ENCODE measurements at regions not wholly inside any gene's neighbourhood (a gene's known extent, or its start where the extent isn't known, plus 50 kb on each side); places are given as distances from the start of the nearest gene placed in this dataset.

- intact Hi-C loops (cut with micrococcal nuclease; ENCODE audit: unreplicated experiment): no loop called here
- TF ChIP-seq EZH2 (IDR thresholded peaks at IDR 0.05; ENCODE audit: borderline replicate concordance, low read depth, low read length, poor library complexity, severe bottlenecking): no peak
- no peak for TF ChIP-seq CTCF (conservative IDR thresholded peaks at IDR 0.05; ENCODE audit: low read depth, low read length)
- POLR2A ChIA-PET (ENCODE audit: low non-redundant PET): no interaction called here
- no peaks in the 10 kb centered on the region for H3K27me3 ChIP-seq (replicated peaks; ENCODE audit: insufficient read depth, low read depth, low read length, poor library complexity)
- DNase-seq (ENCODE audit: low spot score): peak; percentile 12
- H3K27ac ChIP-seq (ENCODE audit: low read depth, low read length, poor library complexity, severe bottlenecking): no peak overlapping the region
- no peaks in the 10 kb centered on the region for H3K4me1 ChIP-seq (ENCODE audit: insufficient read depth, low read length, poor library complexity, severe bottlenecking)
- H3K9me3 ChIP-seq (ENCODE audit: low read depth, low read length, poor library complexity, severe bottlenecking): no peaks in the 10 kb centered on the region
- no TSS peak for BruUV-seq (replicated peaks)
- CTCF ChIA-PET: no interaction called here
- no peak overlapping the region for H3K4me3 ChIP-seq (ENCODE audit: low read depth, low read length, poor library complexity, severe bottlenecking)
- no peaks in the 10 kb centered on the region for H3K36me3 ChIP-seq (ENCODE audit: insufficient read depth, low read length, poor library complexity, severe bottlenecking)
Observed at GRCh38 chr16:80104401-80104800, 436.4 kb upstream of the DYNLRB2 start.

- DNase-seq (ENCODE audit: low spot score): no peak
- ChIA-PET POLR2A (ENCODE audit: low non-redundant PET) (no interaction called here), CTCF (no interaction called here)
- TF ChIP-seq EZH2 (IDR thresholded peaks at IDR 0.05; ENCODE audit: borderline replicate concordance, low read depth, low read length, poor library complexity, severe bottlenecking): no peak
- no peak for TF ChIP-seq CTCF (conservative IDR thresholded peaks at IDR 0.05; ENCODE audit: low read depth, low read length)
- Histone ChIP-seq H3K36me3 (ENCODE audit: insufficient read depth, low read length, poor library complexity, severe bottlenecking) (no peaks in the 10 kb centered on the region), H3K4me3 (ENCODE audit: low read depth, low read length, poor library complexity, severe bottlenecking) (no peak overlapping the region), H3K9me3 (ENCODE audit: low read depth, low read length, poor library complexity, severe bottlenecking) (no peaks in the 10 kb centered on the region), H3K4me1 (ENCODE audit: insufficient read depth, low read length, poor library complexity, severe bottlenecking) (no peaks in the 10 kb centered on the region), H3K27ac (ENCODE audit: low read depth, low read length, poor library complexity, severe bottlenecking) (no peak overlapping the region), H3K27me3 (replicated peaks; ENCODE audit: insufficient read depth, low read depth, low read length, poor library complexity) (no peaks in the 10 kb centered on the region)
- BruUV-seq (replicated peaks): no TSS peak
- intact Hi-C loops (cut with micrococcal nuclease; ENCODE audit: unreplicated experiment): no loop called here
Observed at GRCh38 chr16:80103463-80103862, 437.3 kb upstream of the DYNLRB2 start.

GRCh38 chr16:80100846-80101451 is 439.8 kb upstream of the DYNLRB2 start:
- CTCF ChIA-PET: no interaction called here
- POLR2A ChIA-PET (ENCODE audit: low non-redundant PET): no interaction called here
- TF ChIP-seq EZH2 (IDR thresholded peaks at IDR 0.05; ENCODE audit: borderline replicate concordance, low read depth, low read length, poor library complexity, severe bottlenecking): no peak
- no peak for TF ChIP-seq CTCF (conservative IDR thresholded peaks at IDR 0.05; ENCODE audit: low read depth, low read length)

More at GRCh38 chr16:80100846-80101451, 439.8 kb upstream of the DYNLRB2 start:
- intact Hi-C loops (cut with micrococcal nuclease; ENCODE audit: unreplicated experiment): no loop called here
- Histone ChIP-seq H3K27ac (ENCODE audit: low read depth, low read length, poor library complexity, severe bottlenecking) (no peak overlapping the region), H3K9me3 (ENCODE audit: low read depth, low read length, poor library complexity, severe bottlenecking) (no peaks in the 10 kb centered on the region), H3K27me3 (replicated peaks; ENCODE audit: insufficient read depth, low read depth, low read length, poor library complexity) (no peaks in the 10 kb centered on the region), H3K4me1 (ENCODE audit: insufficient read depth, low read length, poor library complexity, severe bottlenecking) (no peaks in the 10 kb centered on the region), H3K36me3 (ENCODE audit: insufficient read depth, low read length, poor library complexity, severe bottlenecking) (no peaks in the 10 kb centered on the region), H3K4me3 (ENCODE audit: low read depth, low read length, poor library complexity, severe bottlenecking) (no peak overlapping the region)
- DNase-seq (ENCODE audit: low spot score): no peak
- no TSS peak for BruUV-seq (replicated peaks)
